ENCODE measurements at regions not wholly inside any gene's neighbourhood (a gene's known extent, or its start where the extent isn't known, plus 50 kb on each side); places are given as distances from the start of the nearest gene placed in this dataset.
"Not testable (repeated sequence)": the region's sequence is repeated elsewhere in the genome, so short reads cannot be mapped to it uniquely, and the experiment has no call there.

- no peak for DNase-seq
These were observed 61.7 kb upstream of the MYL1 start for GRCh38 chr2:210376694-210377093.

GRCh38 chr2:210370562-210370961, 55.6 kb upstream of the MYL1 start:
- no peak for DNase-seq

- peak; percentile 8 for DNase-seq
These were observed 51.7 kb upstream of the MYL1 start for GRCh38 chr2:210366675-210367080.

- not testable (repeated sequence) for DNase-seq
These were observed 50.5 kb upstream of the MYL1 start for GRCh38 chr2:210365475-210365874.
